ENCODE measurements at regions not wholly inside any gene's neighbourhood (a gene's known extent, or its start where the extent isn't known, plus 50 kb on each side); places are given as distances from the start of the nearest gene placed in this dataset.

DNA sequence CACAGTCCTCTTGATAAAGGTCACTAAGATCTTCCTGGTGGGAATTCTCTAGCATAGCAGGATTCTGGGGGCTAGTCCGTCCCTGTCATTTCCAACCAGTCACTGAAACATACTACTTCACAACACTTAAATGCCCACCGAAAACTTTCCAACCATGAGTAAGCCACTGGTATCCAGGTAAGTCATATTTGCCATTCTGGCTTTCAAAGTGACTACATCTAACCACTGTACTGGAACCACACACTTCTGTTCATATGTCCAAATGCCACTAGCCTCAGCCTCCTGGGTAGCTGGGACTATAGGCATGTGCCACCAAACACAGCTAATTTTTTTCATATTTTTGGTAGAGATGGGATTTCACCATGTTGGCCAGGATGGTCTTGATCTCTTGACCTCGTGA lies 64.3 kb upstream of the VANGL1 start:
- Mint-ChIP-seq H3K4me3 (no peak overlapping the region), H3K9me3 (peaks cover 11 to 50% (median 33%) of the 10 kb centered on the region in 7 donors), H3K27me3 (peaks cover 0 to 4% (median 0%) of the 10 kb centered on the region in 3 donors), H3K27ac (no peak overlapping the region), H3K36me3 (peaks cover 0 to 7% of the 10 kb centered on the region in 2 donors), H3K4me1 (no peaks in the 10 kb centered on the region)
- DNase-seq (no peak), ATAC-seq (ENCODE audit: low read depth in 2 of 2) (no peak)

DNA sequence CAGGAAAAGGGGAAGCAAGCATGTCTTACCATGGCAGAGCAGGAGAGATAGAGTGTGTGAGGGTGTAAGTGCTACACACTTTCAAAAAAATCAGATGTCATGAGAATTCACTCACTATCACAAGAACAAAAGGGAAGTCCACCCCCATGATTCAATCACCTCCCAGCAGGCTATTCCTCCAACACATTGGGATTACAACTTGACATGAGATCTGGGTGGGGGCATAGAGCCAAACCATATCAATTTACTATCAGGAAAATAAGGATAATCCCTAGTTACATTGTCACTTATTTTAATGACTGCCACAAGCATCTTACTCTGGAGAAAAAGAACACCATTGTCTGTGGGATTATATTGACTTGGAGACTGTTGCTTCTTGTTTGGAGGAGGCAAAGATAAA lies 66.1 kb upstream of the VANGL1 start:
- Mint-ChIP-seq H3K36me3 (peaks cover 0 to 8% of the 10 kb centered on the region in 2 donors), H3K4me3 (no peak overlapping the region), H3K4me1 (no peaks in the 10 kb centered on the region), H3K9me3 (peaks cover 12 to 54% (median 33%) of the 10 kb centered on the region in 7 donors), H3K27me3 (peaks cover 0 to 4% (median 0%) of the 10 kb centered on the region in 3 donors), H3K27ac (no peak overlapping the region)
- no peak for DNase-seq
- no peak for ATAC-seq (ENCODE audit: low read depth in 2 of 2)

DNA sequence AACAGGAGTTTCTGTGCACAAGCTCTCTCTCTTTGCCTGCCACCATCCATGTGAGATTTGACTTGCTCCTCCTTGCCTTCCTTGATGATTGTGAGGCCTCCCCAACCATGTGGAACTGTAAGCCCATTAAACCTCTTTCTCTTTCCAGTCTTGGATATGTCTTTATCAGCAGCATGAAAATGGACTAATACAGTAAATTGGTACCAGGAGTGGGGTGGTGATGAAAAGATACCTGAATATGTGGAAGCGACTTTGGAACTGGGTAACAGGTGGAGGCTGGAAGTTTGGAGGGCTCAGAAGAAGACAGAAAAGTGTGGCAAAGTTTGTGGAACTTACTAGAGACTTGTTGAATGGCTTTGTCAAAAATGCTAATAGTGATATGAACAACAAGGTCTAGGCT lies 69.1 kb upstream of the VANGL1 start:
- no peak overlapping the region for H3K4me3 Mint-ChIP-seq
- H3K36me3 Mint-ChIP-seq: peaks cover 0 to 13% of the 10 kb centered on the region in 2 donors
- DNase-seq (no peak), ATAC-seq (ENCODE audit: low read depth in 2 of 2) (no peak)
- peaks cover 0 to 4% (median 0%) of the 10 kb centered on the region in 3 donors for H3K27me3 Mint-ChIP-seq
- no peaks in the 10 kb centered on the region for H3K4me1 Mint-ChIP-seq
- H3K9me3 Mint-ChIP-seq: peaks cover 10 to 44% (median 22%) of the 10 kb centered on the region in 7 donors
- no peak overlapping the region for H3K27ac Mint-ChIP-seq

DNA sequence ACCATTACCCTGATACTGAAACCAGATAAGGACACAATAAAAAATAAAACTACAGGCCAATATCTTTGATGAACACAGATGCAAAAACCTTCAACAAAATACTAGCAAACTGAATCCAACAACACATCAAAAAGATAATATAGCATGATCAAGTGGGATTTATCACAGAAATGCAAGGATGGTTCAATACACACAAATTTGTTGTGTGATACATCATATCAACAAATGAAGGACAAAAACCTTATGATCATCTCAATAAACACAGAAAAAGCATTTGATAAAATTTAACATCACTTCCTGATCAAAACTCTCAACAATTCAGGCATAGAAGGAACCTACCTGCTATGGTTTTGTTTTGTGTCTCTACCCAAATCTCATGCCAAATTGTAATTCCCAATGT lies 74.3 kb upstream of the VANGL1 start:
- Mint-ChIP-seq H3K9me3 (peaks cover 7 to 32% (median 17%) of the 10 kb centered on the region in 7 donors), H3K27me3 (peaks cover 4 to 22% (median 16%) of the 10 kb centered on the region in 3 donors), H3K36me3 (peaks cover 0 to 15% of the 10 kb centered on the region in 2 donors), H3K4me3 (no peak overlapping the region), H3K27ac (no peak overlapping the region), H3K4me1 (no peaks in the 10 kb centered on the region)
- no peak for ATAC-seq (ENCODE audit: low read depth in 2 of 2)
- DNase-seq: no peak

DNA sequence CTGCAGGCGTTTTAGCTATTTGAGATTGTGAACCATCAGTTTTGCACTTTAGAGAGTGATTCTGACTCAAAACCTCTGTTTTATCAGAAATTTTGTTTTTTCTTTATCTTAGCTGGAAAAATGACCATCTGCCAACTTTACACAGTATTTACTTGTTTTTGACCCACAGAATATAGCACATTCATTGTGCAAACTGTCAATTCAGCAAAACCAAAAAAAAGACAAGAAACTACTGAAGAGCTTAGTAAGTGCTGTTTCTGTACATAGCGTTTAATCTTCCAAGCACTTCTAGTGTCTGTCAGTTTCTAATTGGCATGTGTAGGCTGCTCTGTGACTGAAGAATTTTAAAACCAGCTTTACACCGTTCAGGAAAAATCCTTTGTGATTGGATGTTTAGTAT lies 76.0 kb upstream of the VANGL1 start:
- Mint-ChIP-seq H3K4me1 (no peaks in the 10 kb centered on the region), H3K27me3 (peaks cover 4 to 31% (median 16%) of the 10 kb centered on the region in 3 donors), H3K9me3 (peaks cover 7 to 33% (median 14%) of the 10 kb centered on the region in 7 donors), H3K4me3 (no peak overlapping the region), H3K27ac (no peak overlapping the region), H3K36me3 (peaks cover 0 to 14% of the 10 kb centered on the region in 2 donors)
- ATAC-seq (ENCODE audit: low read depth in 2 of 2): no peak
- DNase-seq: no peak

DNA sequence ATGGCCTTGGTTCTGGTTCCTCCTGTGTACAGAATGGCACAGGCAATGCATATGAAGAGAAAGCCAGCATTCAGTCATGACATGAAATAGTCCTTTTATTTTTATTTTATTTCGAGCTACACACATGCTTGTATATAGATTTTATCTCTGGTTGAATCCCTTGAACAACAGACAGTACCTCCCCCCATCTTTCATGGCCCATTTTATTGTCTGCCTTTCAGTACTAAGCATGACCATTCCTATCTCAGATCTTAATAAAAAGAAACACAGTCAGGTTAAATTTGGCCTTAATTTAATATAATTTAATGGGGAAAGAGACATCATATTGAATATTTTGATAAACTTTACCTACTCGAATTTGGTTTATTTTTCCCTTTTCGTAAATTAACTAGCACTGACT lies 76.4 kb upstream of the VANGL1 start:
- no peak overlapping the region for H3K4me3 Mint-ChIP-seq
- peaks cover 0 to 14% of the 10 kb centered on the region in 2 donors for H3K36me3 Mint-ChIP-seq
- H3K27ac Mint-ChIP-seq: no peak overlapping the region
- no peak for ATAC-seq (ENCODE audit: low read depth in 2 of 2)
- peaks cover 4 to 31% (median 16%) of the 10 kb centered on the region in 3 donors for H3K27me3 Mint-ChIP-seq
- H3K4me1 Mint-ChIP-seq: no peaks in the 10 kb centered on the region
- DNase-seq: no peak
- H3K9me3 Mint-ChIP-seq: peaks cover 7 to 33% (median 14%) of the 10 kb centered on the region in 7 donors

DNA sequence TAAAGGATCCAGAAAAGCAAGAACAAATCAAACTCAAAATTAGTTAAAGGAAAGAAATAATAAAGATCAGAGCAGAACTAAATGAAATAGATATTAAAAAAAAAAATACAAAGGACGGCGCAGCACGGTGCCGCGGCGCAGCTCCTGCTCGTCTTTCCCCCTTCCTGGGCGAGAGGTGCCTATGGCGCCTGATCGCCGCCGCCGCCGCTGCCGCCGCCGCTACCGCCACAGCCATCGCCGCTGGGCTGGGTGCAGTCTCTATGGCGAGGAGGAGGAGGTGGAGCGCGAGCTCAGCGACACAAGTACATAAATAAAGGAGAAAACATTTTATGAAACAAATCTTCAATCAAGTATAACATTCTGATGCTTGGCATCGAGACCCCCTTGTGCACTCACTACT lies 77.6 kb upstream of the VANGL1 start:
- Mint-ChIP-seq H3K4me3 (no peak overlapping the region), H3K4me1 (no peaks in the 10 kb centered on the region), H3K9me3 (peaks cover 7 to 33% (median 14%) of the 10 kb centered on the region in 7 donors), H3K27me3 (peaks cover 4 to 33% (median 16%) of the 10 kb centered on the region in 3 donors), H3K36me3 (peaks cover 0 to 14% of the 10 kb centered on the region in 2 donors), H3K27ac (no peak overlapping the region)
- DNase-seq (no peak), ATAC-seq (ENCODE audit: low read depth in 2 of 2) (no peak)

DNA sequence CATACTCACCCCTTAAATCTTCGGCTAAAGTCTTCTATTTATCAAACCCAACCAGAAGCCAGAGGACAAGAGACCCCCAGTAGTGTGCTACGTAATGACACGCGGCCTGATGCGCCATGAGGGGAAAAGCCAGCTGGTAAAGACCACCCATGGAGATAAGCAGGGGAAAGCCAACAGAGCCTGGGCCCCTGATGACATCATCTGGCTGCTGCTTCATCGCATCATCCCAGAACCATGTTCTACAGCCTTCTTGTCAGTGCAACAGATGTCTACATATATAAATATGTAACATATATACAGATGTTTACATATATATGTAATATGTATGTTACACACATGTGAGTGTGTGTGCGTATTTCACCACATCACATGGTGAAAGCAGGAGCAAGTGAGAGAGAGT lies 81.7 kb upstream of the VANGL1 start:
- DNase-seq (no peak), ATAC-seq (ENCODE audit: low read depth in 2 of 2) (no peak)
- Mint-ChIP-seq H3K9me3 (peaks cover 0 to 11% (median 4%) of the 10 kb centered on the region in 7 donors), H3K27ac (no peak overlapping the region), H3K4me1 (no peaks in the 10 kb centered on the region), H3K27me3 (peaks cover 9 to 37% (median 25%) of the 10 kb centered on the region in 3 donors), H3K4me3 (peak overlapping the region in 1 of 8 donors; percentile 38), H3K36me3 (peaks cover 0 to 8% of the 10 kb centered on the region in 2 donors)

DNA sequence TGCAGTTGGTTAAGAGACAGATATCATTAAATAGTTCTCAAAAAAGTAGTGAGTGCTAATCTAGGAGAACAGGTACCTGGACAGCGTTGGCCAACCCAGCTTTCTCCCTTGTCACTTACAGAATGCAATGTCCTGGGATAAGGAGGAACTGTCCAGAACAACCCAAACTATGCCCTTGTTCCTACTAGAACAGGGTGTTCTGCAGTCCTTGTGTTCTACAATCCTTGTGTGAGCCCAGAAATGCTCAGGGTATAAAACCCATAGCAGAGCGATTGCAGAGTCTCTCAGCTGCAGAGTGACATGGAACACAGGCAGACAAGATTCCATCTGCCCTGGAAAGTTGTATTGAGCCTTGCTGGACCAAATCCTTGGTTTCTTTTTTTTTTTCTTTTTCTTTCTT lies 83.5 kb upstream of the VANGL1 start:
- Mint-ChIP-seq H3K27ac (no peak overlapping the region), H3K9me3 (peaks cover 0 to 11% (median 0%) of the 10 kb centered on the region in 7 donors), H3K4me1 (no peaks in the 10 kb centered on the region), H3K36me3 (no peaks in the 10 kb centered on the region), H3K4me3 (no peak overlapping the region), H3K27me3 (peaks cover 7 to 25% (median 18%) of the 10 kb centered on the region in 3 donors)
- DNase-seq: no peak
- no peak for ATAC-seq (ENCODE audit: low read depth in 2 of 2)

DNA sequence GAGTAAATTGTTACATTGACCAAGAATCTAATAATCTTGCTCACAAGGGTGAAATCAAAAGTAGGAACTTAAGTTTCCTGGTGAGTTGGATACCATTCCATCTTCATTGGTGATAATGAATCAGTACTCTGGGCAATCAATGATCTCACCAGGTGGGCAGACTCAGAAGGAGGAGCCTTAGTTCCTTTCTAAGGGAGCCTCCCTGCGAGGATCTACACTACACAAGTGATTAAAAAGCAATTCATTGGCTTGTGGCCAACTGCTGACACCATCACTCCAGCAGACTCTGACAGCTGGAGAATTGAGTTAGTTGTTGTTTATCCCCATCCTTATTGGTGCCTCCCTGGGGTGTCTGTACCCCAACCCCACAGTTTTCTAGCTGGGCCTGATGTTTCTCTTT lies 84.1 kb upstream of the VANGL1 start:
- peaks cover 0 to 6% (median 0%) of the 10 kb centered on the region in 7 donors for H3K9me3 Mint-ChIP-seq
- H3K4me3 Mint-ChIP-seq: no peak overlapping the region
- H3K27me3 Mint-ChIP-seq: peaks cover 7 to 20% (median 13%) of the 10 kb centered on the region in 3 donors
- H3K27ac Mint-ChIP-seq: no peak overlapping the region
- H3K36me3 Mint-ChIP-seq: no peaks in the 10 kb centered on the region
- DNase-seq (no peak), ATAC-seq (ENCODE audit: low read depth in 2 of 2) (no peak)
- no peaks in the 10 kb centered on the region for H3K4me1 Mint-ChIP-seq

DNA sequence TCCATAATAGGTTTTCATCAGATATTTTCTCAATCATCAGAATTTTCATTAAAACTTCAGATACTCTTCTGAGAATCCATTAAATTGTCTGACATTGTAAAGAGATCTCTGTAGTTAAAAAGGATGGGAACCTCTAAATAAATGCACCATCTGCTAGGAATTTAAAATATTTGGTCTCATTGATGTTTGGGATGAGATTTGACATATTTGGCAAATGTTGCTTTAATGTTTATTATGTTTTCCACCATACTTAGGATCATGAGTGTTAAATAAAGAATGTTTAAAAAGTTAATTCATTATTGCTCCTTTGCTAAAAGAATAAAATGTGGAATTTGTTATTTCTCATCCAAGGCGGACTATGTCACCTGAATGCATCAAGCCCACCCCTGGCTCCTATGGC lies 85.5 kb upstream of the VANGL1 start:
- H3K27me3 Mint-ChIP-seq: peaks cover 7 to 23% (median 22%) of the 10 kb centered on the region in 3 donors
- DNase-seq (no peak), ATAC-seq (ENCODE audit: low read depth in 2 of 2) (no peak)
- H3K4me1 Mint-ChIP-seq: no peaks in the 10 kb centered on the region
- no peak overlapping the region for H3K27ac Mint-ChIP-seq
- H3K4me3 Mint-ChIP-seq: no peak overlapping the region
- no peaks in the 10 kb centered on the region for H3K36me3 Mint-ChIP-seq
- no peaks in the 10 kb centered on the region for H3K9me3 Mint-ChIP-seq

DNA sequence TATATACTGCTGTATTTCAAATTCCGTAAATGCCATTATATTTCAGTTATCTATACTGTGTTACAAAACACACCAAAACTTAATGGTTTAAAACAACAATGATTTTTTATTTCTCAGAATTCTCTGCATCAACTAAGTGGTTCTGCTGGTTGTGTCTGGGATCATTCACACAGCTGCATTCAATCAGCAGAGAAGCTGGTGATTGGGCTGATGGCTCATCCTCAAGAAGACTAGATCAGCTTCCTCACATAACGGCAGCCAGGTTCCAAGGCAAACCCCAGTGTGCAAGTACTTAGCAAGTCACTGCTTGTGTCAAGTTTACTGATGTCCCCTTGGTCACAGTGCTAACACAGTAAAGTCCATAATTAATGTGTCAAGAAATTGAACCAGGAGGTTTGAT lies 86.3 kb upstream of the VANGL1 start:
- no peak overlapping the region for H3K4me3 Mint-ChIP-seq
- no peak overlapping the region for H3K27ac Mint-ChIP-seq
- no peaks in the 10 kb centered on the region for H3K36me3 Mint-ChIP-seq
- H3K9me3 Mint-ChIP-seq: peaks cover 0 to 6% (median 0%) of the 10 kb centered on the region in 7 donors
- H3K27me3 Mint-ChIP-seq: peaks cover 7 to 23% (median 18%) of the 10 kb centered on the region in 3 donors
- DNase-seq (no peak), ATAC-seq (ENCODE audit: low read depth in 2 of 2) (no peak)
- no peaks in the 10 kb centered on the region for H3K4me1 Mint-ChIP-seq

DNA sequence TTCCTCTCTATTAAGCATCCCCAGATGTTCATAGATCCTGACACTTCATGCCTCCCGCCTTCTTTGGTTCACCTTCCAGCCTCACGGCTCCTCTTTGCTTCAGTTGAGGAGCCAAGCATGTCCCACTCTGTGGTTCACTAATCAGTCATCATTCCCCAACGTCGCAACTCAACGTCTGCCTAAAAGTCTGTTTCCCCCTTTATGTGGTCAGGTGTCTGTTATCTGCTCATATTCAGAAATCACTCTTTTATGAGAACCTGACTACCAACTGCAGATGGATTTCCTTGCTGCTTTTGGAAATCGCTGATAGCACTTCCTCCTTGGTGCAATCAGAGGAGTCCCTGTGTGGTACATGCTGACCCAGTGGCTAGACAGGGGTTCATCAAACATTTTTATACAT lies 94.1 kb upstream of the VANGL1 start:
- no peaks in the 10 kb centered on the region for H3K36me3 Mint-ChIP-seq
- no peaks in the 10 kb centered on the region for H3K4me1 Mint-ChIP-seq
- H3K9me3 Mint-ChIP-seq: peaks cover 0 to 11% (median 1%) of the 10 kb centered on the region in 7 donors
- H3K4me3 Mint-ChIP-seq: no peak overlapping the region
- no peak overlapping the region for H3K27ac Mint-ChIP-seq
- no peak for ATAC-seq (ENCODE audit: low read depth in 2 of 2)
- peaks cover 5 to 24% (median 21%) of the 10 kb centered on the region in 3 donors for H3K27me3 Mint-ChIP-seq
- DNase-seq: no peak

DNA sequence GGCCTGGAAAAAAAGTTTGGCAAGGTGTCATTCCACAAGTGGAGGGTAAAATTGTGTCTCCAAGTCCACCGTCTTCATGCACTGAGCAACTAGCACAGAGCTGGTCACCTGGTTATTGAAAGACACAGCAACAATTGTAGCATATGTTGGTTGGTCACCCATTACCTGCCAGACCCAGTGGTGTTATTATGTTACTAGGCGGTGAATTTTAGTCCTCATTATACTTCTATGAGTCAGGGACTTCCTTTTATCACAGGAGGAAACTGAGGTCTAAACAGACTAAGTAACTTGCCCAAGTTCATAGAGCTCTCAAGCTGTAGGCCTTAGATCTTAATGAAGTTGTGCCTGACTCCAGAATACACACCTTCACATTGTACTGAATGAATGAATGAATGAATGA lies 94.9 kb upstream of the VANGL1 start:
- Mint-ChIP-seq H3K27ac (no peak overlapping the region), H3K36me3 (no peaks in the 10 kb centered on the region), H3K27me3 (peaks cover 5 to 21% (median 14%) of the 10 kb centered on the region in 3 donors), H3K9me3 (peaks cover 0 to 11% (median 1%) of the 10 kb centered on the region in 7 donors), H3K4me1 (no peaks in the 10 kb centered on the region), H3K4me3 (no peak overlapping the region)
- ATAC-seq (ENCODE audit: low read depth in 2 of 2): no peak
- DNase-seq: no peak
